Forelimb muscle (tissue), 1 donor: ENCODE measurements at regions not wholly inside any gene's neighbourhood (a gene's known extent, or its start where the extent isn't known, plus 50 kb on each side); places are given as distances from the start of the nearest gene placed in this dataset.

ENCODE experiments used
- DNase-seq: peaks from one replicate; pipeline ENCODE4 v3.0.0-alpha.2; 2013; ENCODE audit warnings: low read depth

- DNase-seq: no peak
These were observed 55.7 kb downstream of the IRF2BP2 start for GRCh38 chr1:234554218-234554697.

GRCh38 chr1:234553240-234554188, 56.5 kb downstream of the IRF2BP2 start:
- no peak for DNase-seq

GRCh38 chr1:234551032-234551378, 59.0 kb downstream of the IRF2BP2 start:
- no peak for DNase-seq

GRCh38 chr1:234550341-234551031, 59.5 kb downstream of the IRF2BP2 start:
- no peak for DNase-seq

- no peak for DNase-seq
These were observed 60.4 kb downstream of the IRF2BP2 start for GRCh38 chr1:234549447-234550021.

- no peak for DNase-seq
These were observed 62.8 kb downstream of the IRF2BP2 start for GRCh38 chr1:234546890-234547788.

GRCh38 chr1:234546387-234546704, 63.6 kb downstream of the IRF2BP2 start:
- no peak for DNase-seq

- DNase-seq: no peak
These were observed 64.2 kb downstream of the IRF2BP2 start for GRCh38 chr1:234545517-234546386.

- DNase-seq: peak; percentile 92
These were observed 65.2 kb upstream of the TARBP1 start for GRCh38 chr1:234544087-234544579.

GRCh38 chr1:234543442-234544086, 64.6 kb upstream of the TARBP1 start:
- no peak for DNase-seq

GRCh38 chr1:234542211-234542850, 63.4 kb upstream of the TARBP1 start:
- no peak for DNase-seq

- DNase-seq: no peak
These were observed 62.5 kb upstream of the TARBP1 start for GRCh38 chr1:234541286-234541975.

- DNase-seq: no peak
These were observed 61.4 kb upstream of the TARBP1 start for GRCh38 chr1:234540404-234540762.

GRCh38 chr1:234539666-234540403, 60.9 kb upstream of the TARBP1 start:
- no peak for DNase-seq

GRCh38 chr1:234538930-234539649, 60.1 kb upstream of the TARBP1 start:
- no peak for DNase-seq

- no peak for DNase-seq
These were observed 59.2 kb upstream of the TARBP1 start for GRCh38 chr1:234538062-234538731.

GRCh38 chr1:234537236-234537635, 58.3 kb upstream of the TARBP1 start:
- no peak for DNase-seq
